Motor neuron (in vitro differentiated cells): ENCODE measurements at regions not wholly inside any gene's neighbourhood (a gene's known extent, or its start where the extent isn't known, plus 50 kb on each side); places are given as distances from the start of the nearest gene placed in this dataset.
A peak's percentile ranks its signal among the peaks of the same experiment; 100 is the strongest.
"Not testable (repeated sequence)": the region's sequence is repeated elsewhere in the genome, so short reads cannot be mapped to it uniquely, and the experiment has no call there.

Source experiments
- ATAC-seq, 8 experiments: fragments of 200-7000 bp; cut with Tn5 transposase; replicated peaks in 6 of 8; 2 replicates each; pipeline ENCODE4 v1.8.0; 2021; ENCODE audit warnings: mild to moderate bottlenecking in 8 of 8, moderate library complexity in 8 of 8
- H3K27ac ChIP-seq, 2 donors: fragments of 250-450 bp; sonication (Bioruptor Pico); 2 replicates each; pipeline ENCODE4 v1.9.0; 2021; ENCODE audit warnings: antibody characterized with exemption in 2 of 2, mild to moderate bottlenecking in 2 of 2, moderate library complexity in 1 of 2
- H3K4me1 ChIP-seq, 2 donors: fragments of 250-450 bp; sonication (Bioruptor Pico); replicated peaks in 1 of 2; 2 replicates each; pipeline ENCODE4 v1.6.1; 2021; ENCODE audit warnings: antibody characterized with exemption in 2 of 2, mild to moderate bottlenecking in 2 of 2, moderate library complexity in 1 of 2
- H3K4me3 ChIP-seq, 5 donors: fragments of 250-450 bp; sonication (Bioruptor Pico); 2 replicates each; pipeline ENCODE4 v1.9.0; 2021; ENCODE audit warnings: antibody characterized with exemption in 5 of 5, mild to moderate bottlenecking in 5 of 5, moderate library complexity in 4 of 5
- WGBS, 10 experiments: fragments of 450-650 bp; shearing (Covaris generic); methylation state at CpG; one replicate each; pipeline ENCODE4 v1.0.0; 2022; 5-methylcytosine and 5-hydroxymethylcytosine counted together
- in situ Hi-C, 9 experiments: fragments of 400-800 bp; cut with MboI; loops; one replicate each; pipeline ENCODE4 v1.15.0; 2021; ENCODE audit warnings: low sequenced_read_pairs in 9 of 9, low pct_unique_long_range_greater_than_20kb in 2 of 9; ENCODE audit not compliant: unreplicated experiment in 9 of 9

- H3K4me3 ChIP-seq: no peak overlapping the region
- in situ Hi-C loops: no loop called here
- no peak for ATAC-seq
- H3K4me1 ChIP-seq: peaks cover 0 to 4% of the 10 kb centered on the region in 2 donors
- WGBS, 10 experiments: 100% methylated on average over 1 of the region's 11 CpGs; no CpG with 5 or more reads in 8 of the 10 experiments
- H3K27ac ChIP-seq: no peak overlapping the region
These were observed 55.6 kb downstream of the SOWAHC start for GRCh38 chr2:109669731-109670130.

- no peak for ATAC-seq
- no peak overlapping the region for H3K4me3 ChIP-seq
- no peak overlapping the region for H3K27ac ChIP-seq
- 80 to 100% (median 100%) methylated on average over 1 to 3 of the region's 8 CpGs; no CpG with 5 or more reads in 4 of the 10 experiments for WGBS, 10 experiments
- in situ Hi-C loops: no loop called here
- peaks cover 4% of the 10 kb centered on the region in 2 donors for H3K4me1 ChIP-seq
These were observed 56.6 kb downstream of the SOWAHC start for GRCh38 chr2:109670556-109671411.

GRCh38 chr2:109674894-109675534 lies 60.9 kb downstream of the SOWAHC start:
- H3K4me3 ChIP-seq: no peak overlapping the region
- H3K27ac ChIP-seq: no peak overlapping the region
- peaks cover 11 to 39% of the 10 kb centered on the region in 2 donors for H3K4me1 ChIP-seq
- in situ Hi-C loops: no loop called here
- no peak for ATAC-seq
- 52 to 100% (median 83%) methylated on average over 1 to 7 of the region's 8 CpGs; no CpG with 5 or more reads in 1 of the 10 experiments for WGBS, 10 experiments

GRCh38 chr2:109675666-109676345 lies 61.6 kb downstream of the SOWAHC start:
- ATAC-seq: peak in 2 of 8 experiments; percentile 23 to 33
- H3K27ac ChIP-seq: no peak overlapping the region
- WGBS, 10 experiments: 62 to 100% (median 94%) methylated on average over 1 to 6 of the region's 17 CpGs; no CpG with 5 or more reads in 4 of the 10 experiments
- no peak overlapping the region for H3K4me3 ChIP-seq
- peaks cover 11 to 39% of the 10 kb centered on the region in 2 donors for H3K4me1 ChIP-seq
- in situ Hi-C loops: no loop called here

GRCh38 chr2:109676346-109676902 lies 62.3 kb downstream of the SOWAHC start:
- H3K27ac ChIP-seq: no peak overlapping the region
- peaks cover 11 to 39% of the 10 kb centered on the region in 2 donors for H3K4me1 ChIP-seq
- ATAC-seq: peak in 2 of 8 experiments; percentile 48 to 66
- 38 to 89% (median 52%) methylated on average over 1 to 3 of the region's 7 CpGs; no CpG with 5 or more reads in 4 of the 10 experiments for WGBS, 10 experiments
- in situ Hi-C loops: no loop called here
- no peak overlapping the region for H3K4me3 ChIP-seq

- H3K27ac ChIP-seq, in situ Hi-C loops: not testable (repeated sequence)
- WGBS, 10 experiments: 0 to 80% (median 23%) methylated on average over 1 to 3 of the region's 7 CpGs; no CpG with 5 or more reads in 3 of the 10 experiments
These were observed 63.1 kb downstream of the SOWAHC start for GRCh38 chr2:109677121-109677731.

GRCh38 chr2:109677835-109678580 lies 63.8 kb downstream of the SOWAHC start:
- H3K27ac ChIP-seq: no peak overlapping the region
- 0 to 100% (median 60%) methylated on average over 1 to 4 of the region's 12 CpGs; no CpG with 5 or more reads in 1 of the 10 experiments for WGBS, 10 experiments
- in situ Hi-C loops: no loop called here
- peaks cover 11 to 39% of the 10 kb centered on the region in 2 donors for H3K4me1 ChIP-seq
- peak in 5 of 8 experiments; percentile 73 to 89 (median 82) for ATAC-seq
- no peak overlapping the region for H3K4me3 ChIP-seq

More at GRCh38 chr2:109677121-109677731, 63.1 kb downstream of the SOWAHC start:
- peaks cover 11 to 39% of the 10 kb centered on the region in 2 donors for H3K4me1 ChIP-seq
- not testable (repeated sequence) for H3K4me3 ChIP-seq
- peak in 1 of 8 experiments; percentile 16 for ATAC-seq

- H3K27ac ChIP-seq, in situ Hi-C loops, H3K4me3 ChIP-seq: not testable (repeated sequence)
- ATAC-seq: peak in 6 of 8 experiments; percentile 24 to 69 (median 57)
- H3K4me1 ChIP-seq: peaks cover 11 to 39% of the 10 kb centered on the region in 2 donors
- 30 to 80% (median 49%) methylated on average over 1 to 2 of the region's 10 CpGs; no CpG with 5 or more reads in 6 of the 10 experiments for WGBS, 10 experiments
These were observed 64.6 kb downstream of the SOWAHC start for GRCh38 chr2:109678724-109679201.

- WGBS, 10 experiments: 0 to 100% (median 2%) methylated on average over 1 to 3 of the region's 3 CpGs; no CpG with 5 or more reads in 4 of the 10 experiments
- H3K27ac ChIP-seq: no peak overlapping the region
- in situ Hi-C loops: no loop called here
- peaks cover 11 to 39% of the 10 kb centered on the region in 2 donors for H3K4me1 ChIP-seq
- ATAC-seq: peak in 4 of 8 experiments; percentile 44 to 82 (median 53)
- H3K4me3 ChIP-seq: no peak overlapping the region
These were observed 65.1 kb downstream of the SOWAHC start for GRCh38 chr2:109679225-109679624.

- Histone ChIP-seq H3K4me1 (peaks cover 11 to 39% of the 10 kb centered on the region in 2 donors), H3K27ac (no peak overlapping the region), H3K4me3 (no peak overlapping the region)
- WGBS, 10 experiments: 62 to 96% (median 80%) methylated on average over 3 to 5 of the region's 5 CpGs; no CpG with 5 or more reads in 2 of the 10 experiments
- peak in 1 of 8 experiments; percentile 33 for ATAC-seq
- in situ Hi-C loops: no loop called here
These were observed 65.5 kb downstream of the SOWAHC start for GRCh38 chr2:109679626-109680025.

GRCh38 chr2:109680523-109681297 lies 66.5 kb downstream of the SOWAHC start:
- Histone ChIP-seq H3K27ac (no peak overlapping the region), H3K4me1 (peaks cover 11 to 35% of the 10 kb centered on the region in 2 donors), H3K4me3 (no peak overlapping the region)
- in situ Hi-C loops: no loop called here
- 57 to 96% (median 90%) methylated on average over 2 to 10 of the region's 11 CpGs for WGBS, 10 experiments
- ATAC-seq: no peak
